ENCODE measurements at regions not wholly inside any gene's neighbourhood (a gene's known extent, or its start where the extent isn't known, plus 50 kb on each side); places are given as distances from the start of the nearest gene placed in this dataset.

DNA sequence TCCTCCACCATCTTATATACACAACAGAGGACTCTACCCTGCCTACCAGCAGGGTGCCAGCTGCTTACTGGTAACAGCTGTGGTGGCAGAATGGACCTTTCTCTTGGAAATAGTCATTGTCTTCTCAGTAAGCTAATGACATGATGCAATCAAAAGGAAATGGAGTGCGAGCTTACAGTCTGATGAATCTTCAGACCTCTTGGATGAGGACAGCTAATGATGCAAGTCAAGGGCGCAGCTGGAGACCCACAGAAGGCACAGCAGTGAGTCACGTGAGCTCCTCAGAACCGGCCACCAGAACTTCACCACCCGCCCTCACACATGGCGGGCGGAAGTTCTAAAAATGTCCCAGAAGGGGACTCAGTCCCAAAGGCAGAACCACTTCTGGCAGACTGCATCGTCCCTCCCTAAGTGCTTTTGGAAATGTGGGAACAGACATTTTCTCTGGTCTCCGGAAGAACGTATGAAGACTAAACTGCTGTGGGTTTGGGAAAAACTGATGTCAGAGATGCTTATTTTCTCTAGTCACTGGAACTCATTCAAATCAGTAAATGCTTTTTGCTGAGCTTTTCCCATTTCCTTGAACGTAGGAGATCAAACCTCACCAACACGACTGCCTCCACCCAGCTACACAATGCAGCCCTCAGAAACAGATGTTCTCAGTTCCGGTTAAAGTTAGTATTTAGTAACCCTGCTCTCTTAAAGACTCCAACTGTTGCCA, 96.4 kb downstream of the FAS start:
- TF ChIP-seq, protein P1, sequence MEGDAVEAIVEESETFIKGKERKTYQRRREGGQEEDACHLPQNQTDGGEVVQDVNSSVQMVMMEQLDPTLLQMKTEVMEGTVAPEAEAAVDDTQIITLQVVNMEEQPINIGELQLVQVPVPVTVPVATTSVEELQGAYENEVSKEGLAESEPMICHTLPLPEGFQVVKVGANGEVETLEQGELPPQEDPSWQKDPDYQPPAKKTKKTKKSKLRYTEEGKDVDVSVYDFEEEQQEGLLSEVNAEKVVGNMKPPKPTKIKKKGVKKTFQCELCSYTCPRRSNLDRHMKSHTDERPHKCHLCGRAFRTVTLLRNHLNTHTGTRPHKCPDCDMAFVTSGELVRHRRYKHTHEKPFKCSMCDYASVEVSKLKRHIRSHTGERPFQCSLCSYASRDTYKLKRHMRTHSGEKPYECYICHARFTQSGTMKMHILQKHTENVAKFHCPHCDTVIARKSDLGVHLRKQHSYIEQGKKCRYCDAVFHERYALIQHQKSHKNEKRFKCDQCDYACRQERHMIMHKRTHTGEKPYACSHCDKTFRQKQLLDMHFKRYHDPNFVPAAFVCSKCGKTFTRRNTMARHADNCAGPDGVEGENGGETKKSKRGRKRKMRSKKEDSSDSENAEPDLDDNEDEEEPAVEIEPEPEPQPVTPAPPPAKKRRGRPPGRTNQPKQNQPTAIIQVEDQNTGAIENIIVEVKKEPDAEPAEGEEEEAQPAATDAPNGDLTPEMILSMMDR (IDR thresholded peaks at IDR 0.05): no peak
- peak in 1 of 2 donors; percentile 16 for TF ChIP-seq POLR2A (IDR thresholded peaks at IDR 0.05)
